AG08396 (cell line): ENCODE measurements at regions not wholly inside any gene's neighbourhood (a gene's known extent, or its start where the extent isn't known, plus 50 kb on each side); places are given as distances from the start of the nearest gene placed in this dataset.

Experiments used
- DNase-seq: peaks from one replicate; pipeline ENCODE4 v3.0.0; 2012; ENCODE audit warnings: low spot score, mixed read lengths

DNA sequence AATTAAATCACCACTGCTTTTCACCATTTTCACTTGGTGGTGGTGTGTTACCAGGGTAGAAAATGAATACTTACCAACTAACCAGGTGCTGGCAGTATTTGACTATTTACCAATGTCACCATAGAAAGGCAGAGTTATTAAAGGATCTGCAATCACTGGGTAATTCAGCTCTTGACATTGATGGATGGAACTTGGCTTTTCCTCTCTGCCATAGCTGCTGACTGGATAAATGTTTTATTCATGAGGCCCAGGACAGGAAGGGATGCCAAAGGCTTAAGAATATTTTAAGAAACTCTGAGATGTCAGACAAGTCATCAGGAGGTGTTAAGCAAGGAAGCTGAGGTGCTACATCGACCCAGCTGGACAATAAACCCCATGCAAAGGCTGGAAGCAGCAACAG, 495.5 kb upstream of the CFAP20DC start:
- no peak for DNase-seq

DNA sequence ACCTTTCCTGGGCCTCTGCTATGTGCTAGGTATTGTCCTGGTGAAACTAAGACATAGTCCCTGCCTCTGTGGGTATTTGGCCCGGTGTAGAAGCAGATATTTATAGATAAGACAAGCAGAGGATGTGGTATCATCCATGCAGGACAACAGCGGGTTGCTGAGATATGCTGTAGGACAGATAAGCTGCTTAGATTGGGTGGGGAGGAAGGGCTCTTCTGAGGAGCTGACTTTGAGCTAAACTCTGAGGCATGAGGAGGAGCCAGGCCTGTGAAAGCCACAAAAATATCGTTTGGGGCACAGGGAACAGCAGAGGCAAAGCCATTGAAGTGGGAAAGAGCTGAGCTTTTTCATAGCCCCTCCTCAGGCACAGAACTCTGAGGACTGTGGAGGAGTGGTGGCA, 492.5 kb upstream of the CFAP20DC start:
- no peak for DNase-seq

DNA sequence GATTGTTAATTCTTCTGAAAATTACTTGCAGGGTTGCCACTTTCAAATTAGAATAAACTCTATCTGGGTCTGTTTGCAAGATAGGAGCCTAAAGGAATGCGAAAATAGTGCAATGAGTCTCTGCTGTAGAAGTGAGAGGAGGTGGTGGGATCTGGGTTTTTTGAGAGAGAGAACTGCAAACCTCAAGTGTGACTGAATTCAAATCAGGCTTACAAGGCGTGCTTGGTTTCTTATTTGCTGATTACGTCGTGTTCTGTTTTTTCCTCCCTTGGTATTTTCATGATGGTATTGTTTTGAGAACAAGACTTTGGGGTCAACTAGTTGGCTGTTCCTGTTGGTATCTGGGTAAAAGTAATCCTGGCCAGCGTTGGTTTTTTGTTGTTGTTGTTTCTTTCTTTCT, 490.9 kb upstream of the CFAP20DC start:
- no peak for DNase-seq

- no peak for DNase-seq
Measured at GRCh38 chr3:59540241-59540640, 490.4 kb upstream of the CFAP20DC start.

- DNase-seq, result no peak
Measured at GRCh38 chr3:59538753-59539432, 489.1 kb upstream of the CFAP20DC start.

DNA sequence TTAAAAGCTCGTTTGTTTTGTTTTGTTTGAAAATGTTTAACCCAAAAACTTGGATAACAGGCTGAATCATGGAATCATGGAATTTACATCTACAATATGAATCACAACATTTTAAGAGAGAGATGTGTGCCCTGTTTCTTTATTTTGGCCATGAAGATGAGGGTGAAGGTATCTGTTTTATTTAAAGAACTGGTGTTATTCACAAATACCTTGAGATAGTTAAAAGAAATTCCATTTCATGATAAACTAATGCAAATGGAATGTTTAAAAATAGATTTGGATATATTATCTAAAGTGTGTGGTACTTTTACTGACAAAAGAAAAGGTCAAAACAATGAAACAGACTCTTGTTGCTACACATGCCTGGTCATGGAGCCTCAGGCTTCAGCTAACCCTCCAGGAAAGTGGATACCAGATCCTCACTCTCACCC, 486.0 kb upstream of the CFAP20DC start:
- DNase-seq, result peak; percentile 29

DNA sequence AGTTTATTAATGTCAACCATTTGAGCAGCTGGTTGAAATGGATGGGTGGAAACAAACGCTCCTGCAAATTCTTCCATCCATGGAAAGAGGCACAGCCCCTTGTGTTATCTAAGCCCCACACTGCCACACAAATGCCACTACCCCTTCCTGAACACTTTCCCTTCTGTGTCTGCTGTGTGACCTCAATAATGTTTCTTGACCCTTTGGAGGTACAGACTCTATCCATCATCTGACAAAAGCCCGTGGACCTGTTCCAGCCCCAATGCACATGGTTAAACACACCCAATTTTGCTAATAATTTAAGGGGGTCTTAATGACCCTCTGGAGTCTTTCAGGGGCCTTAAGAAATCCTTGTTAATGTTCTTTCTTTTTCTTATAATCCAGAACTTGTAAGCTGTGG, 482.2 kb upstream of the CFAP20DC start:
- DNase-seq, result no peak

DNA sequence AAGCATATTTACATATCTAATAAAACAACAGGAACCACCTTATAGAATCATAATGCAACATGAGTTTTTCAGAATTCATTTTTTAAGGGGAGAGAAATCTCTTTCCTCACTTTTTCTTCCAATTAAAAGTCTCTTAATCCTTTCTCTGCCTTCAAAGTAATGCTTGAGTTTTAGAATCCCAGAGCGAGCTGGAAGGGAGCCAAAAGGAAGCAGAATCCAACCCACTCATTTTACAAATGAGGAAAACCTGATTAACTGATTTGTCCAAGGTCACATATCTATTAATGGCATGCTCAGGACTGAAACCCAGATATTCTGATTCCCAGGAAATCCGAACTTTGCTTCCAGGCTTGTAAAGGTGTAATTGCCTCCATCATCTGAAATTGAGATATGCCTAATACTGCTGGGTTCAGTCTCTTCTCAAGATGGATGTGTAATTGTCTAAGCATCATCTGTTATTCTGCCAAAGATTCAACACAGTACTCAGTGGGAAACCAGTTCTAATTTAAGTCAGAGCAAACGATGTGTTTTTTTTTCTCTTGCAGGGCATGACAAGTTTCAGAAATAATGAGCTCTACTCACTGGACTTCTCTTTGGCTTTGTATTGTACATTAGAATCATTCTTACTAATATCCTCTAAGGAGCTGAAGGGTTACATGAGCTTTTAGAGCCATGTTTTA, 481.4 kb upstream of the CFAP20DC start:
- DNase-seq, result no peak

GRCh38 chr3:59528251-59528650, 478.4 kb upstream of the CFAP20DC start:
- no peak for DNase-seq

DNA sequence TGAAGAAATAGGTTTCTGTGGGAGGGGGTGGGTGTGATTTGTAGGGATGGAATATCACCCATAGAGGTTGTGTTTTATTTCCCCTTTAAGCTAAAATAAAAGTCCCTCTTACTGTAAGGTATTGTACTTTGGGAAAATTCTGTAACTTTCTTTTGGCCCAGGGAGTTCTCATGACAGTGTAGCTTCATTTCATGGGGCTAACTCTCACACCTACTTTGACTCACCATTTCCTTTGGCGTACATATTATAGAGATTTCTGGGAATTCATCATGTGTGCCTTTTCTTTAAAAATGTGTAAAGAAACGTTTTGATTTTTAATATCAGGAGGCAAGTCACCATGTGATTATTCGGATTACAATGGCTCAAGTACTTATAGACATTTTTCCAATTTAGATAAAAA, 477.7 kb upstream of the CFAP20DC start:
- DNase-seq, result no peak

GRCh38 chr3:59526999-59527398, 477.2 kb upstream of the CFAP20DC start:
- DNase-seq, result no peak

- DNase-seq, result no peak
Measured at GRCh38 chr3:59522550-59522949, 472.7 kb upstream of the CFAP20DC start.

DNA sequence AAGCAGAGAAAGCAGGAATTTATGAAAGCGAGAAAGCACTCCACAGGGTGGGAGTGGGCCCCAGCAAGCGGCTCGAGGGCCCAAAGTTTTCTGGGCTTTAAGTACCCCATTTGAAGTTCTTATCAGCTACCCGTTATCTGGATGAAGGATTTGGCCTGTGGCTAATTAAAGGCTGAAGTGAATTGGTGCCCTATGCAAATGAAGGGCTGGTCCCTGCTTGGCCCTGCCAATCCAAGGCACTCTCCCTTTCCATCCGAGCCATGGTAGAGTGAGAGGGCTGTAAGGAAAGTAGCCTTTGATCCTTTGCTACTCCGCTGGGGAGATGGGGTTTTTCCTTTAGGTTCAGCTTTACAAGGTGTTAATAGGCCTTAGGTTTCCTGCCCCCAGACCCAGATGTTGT, 469.3 kb upstream of the CFAP20DC start:
- no peak for DNase-seq

GRCh38 chr3:59518283-59519055, 468.6 kb upstream of the CFAP20DC start:
- no peak for DNase-seq

GRCh38 chr3:59517388-59517787, 467.6 kb upstream of the CFAP20DC start:
- DNase-seq, result no peak

DNA sequence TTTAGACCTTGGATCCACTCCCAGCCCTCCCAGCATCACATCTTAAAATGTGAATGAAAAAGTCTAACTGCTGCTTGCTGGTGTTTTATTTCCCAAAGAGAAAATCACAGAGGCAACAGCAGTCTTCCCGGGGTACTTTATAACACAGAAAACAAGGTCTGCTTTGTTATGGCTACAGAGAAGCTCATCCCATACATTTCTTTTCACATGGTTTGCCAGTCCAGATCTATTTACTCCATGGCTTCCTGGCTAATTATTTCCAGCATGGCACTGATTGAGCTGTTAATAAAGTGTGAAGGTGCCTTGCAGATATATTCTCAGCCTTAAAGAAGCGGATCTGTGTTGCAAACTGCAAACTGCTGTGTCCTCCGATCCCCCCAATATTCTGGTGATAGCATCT, 466.1 kb upstream of the CFAP20DC start:
- no peak for DNase-seq

- no peak for DNase-seq
Measured at GRCh38 chr3:59514865-59515482, 465.1 kb upstream of the CFAP20DC start.

DNA sequence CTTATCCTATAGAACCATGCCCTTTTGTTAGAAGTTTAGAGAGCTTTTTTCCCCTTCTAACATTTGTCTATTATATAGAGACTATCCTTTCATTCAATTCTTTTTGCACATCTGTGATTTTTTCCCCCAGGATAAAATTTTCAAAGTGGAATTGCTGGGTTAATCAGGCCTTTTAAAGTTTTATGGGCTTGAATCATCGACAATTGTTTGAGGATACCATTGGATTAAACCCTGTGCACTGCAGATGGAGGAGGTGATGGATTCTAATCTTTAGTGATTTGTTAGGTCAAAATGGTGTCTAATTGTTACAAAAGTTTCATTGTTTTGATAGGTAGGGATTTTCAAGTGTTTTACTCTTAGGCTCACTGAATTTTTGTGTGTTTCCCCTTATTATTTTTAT, 463.7 kb upstream of the CFAP20DC start:
- no peak for DNase-seq

- DNase-seq, result no peak
Measured at GRCh38 chr3:59512066-59512465, 462.2 kb upstream of the CFAP20DC start.

- DNase-seq, result peak; percentile 5
Measured at GRCh38 chr3:59510576-59510975, 460.8 kb upstream of the CFAP20DC start.

- DNase-seq, result no peak
Measured at GRCh38 chr3:59508273-59508672, 458.4 kb upstream of the CFAP20DC start.

DNA sequence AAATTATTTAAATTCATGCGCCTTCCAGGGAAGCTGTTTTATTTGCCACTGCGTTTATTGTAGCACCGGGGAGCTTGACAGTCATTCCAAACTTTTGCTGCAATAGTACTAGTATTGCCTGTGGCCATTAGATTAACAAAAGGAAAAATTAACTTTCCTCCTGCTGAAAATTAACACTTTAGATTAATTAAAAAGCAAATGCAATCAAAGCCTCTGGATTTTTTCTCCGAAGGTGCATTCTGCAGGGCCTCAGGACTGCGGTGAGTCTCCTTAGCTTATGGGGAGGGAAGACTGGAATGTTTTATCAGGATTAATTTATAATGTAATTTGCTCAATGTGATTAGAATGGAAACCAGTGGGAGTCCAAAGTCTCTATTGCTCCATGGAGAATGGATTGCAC, 456.4 kb upstream of the CFAP20DC start:
- no peak for DNase-seq

GRCh38 chr3:59503441-59503840, 453.6 kb upstream of the CFAP20DC start:
- no peak for DNase-seq
